H1 (cell line): ENCODE measurements at regions not wholly inside any gene's neighbourhood (a gene's known extent, or its start where the extent isn't known, plus 50 kb on each side); places are given as distances from the start of the nearest gene placed in this dataset.

ENCODE experiments used
- CTCF ChIA-PET: fragments of 300-600 bp; sonication (Branson Sonifier 250); formaldehyde crosslinking; loops from one replicate; lab custom pipeline; 2021; ENCODE audit not compliant: partially characterized antibody; lab: Charles Lee
- POLR2A ChIA-PET: fragments of 300-600 bp; sonication (Branson Sonifier 250); formaldehyde crosslinking; loops from one replicate; lab custom pipeline; 2021; ENCODE audit warnings: inconsistent platforms; ENCODE audit not compliant: partially characterized antibody; lab: Charles Lee
- DNase-seq, 2 experiments: peaks; one replicate each; pipeline versions ENCODE4 v3.0.0 to v3.0.0-alpha.2; 2010 to 2022; ENCODE audit warnings: low spot score in 2 of 2, low read depth in 1 of 2, mixed read lengths in 1 of 2
- FAIRE-seq: peaks from 2 replicates; lab custom pipeline; 2011; peaks lifted over from hg19 to GRCh38; lab: Jason Lieb, UNC
- H2AFZ ChIP-seq: 2 replicates; pipeline ENCODE4 v1.8.1; 2012; ENCODE audit warnings: low read length, inconsistent platforms
- H2AK5ac ChIP-seq: 2 replicates; pipeline ENCODE4 v1.6.1; 2013; ENCODE audit warnings: low read depth, low read length
- H2BK120ac ChIP-seq: replicated peaks from 2 replicates; pipeline ENCODE3; 2013; ENCODE audit warnings: low read depth, low read length, inconsistent platforms
- H2BK12ac ChIP-seq: 2 replicates; pipeline ENCODE4 v1.6.1; 2013; ENCODE audit warnings: low read depth, low read length
- H2BK15ac ChIP-seq: 2 replicates; pipeline ENCODE4 v1.6.1; 2013; ENCODE audit warnings: low read length
- H2BK20ac ChIP-seq: 2 replicates; pipeline ENCODE4 v1.6.1; 2013; ENCODE audit warnings: low read length
- H2BK5ac ChIP-seq: 2 replicates; pipeline ENCODE4 v1.6.1; 2013; ENCODE audit warnings: low read depth, low read length
- H3K14ac ChIP-seq: 2 replicates; pipeline ENCODE4 v1.6.1; 2013; ENCODE audit warnings: inconsistent platforms; ENCODE audit not compliant: insufficient read length
- H3K18ac ChIP-seq: 2 replicates; pipeline ENCODE4 v1.6.1; 2013; ENCODE audit warnings: low read length; ENCODE audit errors: extremely low read depth
- H3K23ac ChIP-seq: 2 replicates; pipeline ENCODE4 v1.6.1; 2013; ENCODE audit warnings: inconsistent platforms; ENCODE audit not compliant: insufficient read length
- H3K23me2 ChIP-seq: 2 replicates; pipeline ENCODE4 v1.6.1; 2013; ENCODE audit warnings: low read depth, low read length
- H3K27ac ChIP-seq: 2 replicates; pipeline ENCODE4 v1.6.1; 2011; ENCODE audit warnings: low read depth, low read length, inconsistent platforms
- H3K27me3 ChIP-seq, 4 experiments: replicated peaks in 1 of 4; 1 replicate in 1 of 4; 2 replicates in 3 of 4; pipeline versions ENCODE4 v1.6.1 to v1.8.1; 2011 to 2013; ENCODE audit warnings: low read length in 3 of 4, mild to moderate bottlenecking in 3 of 4, inconsistent platforms in 2 of 4, mixed read lengths in 2 of 4, moderate library complexity in 1 of 4; ENCODE audit not compliant: control insufficient read depth in 3 of 4, insufficient read depth in 3 of 4; ENCODE audit errors: extremely low read depth in 1 of 4
- H3K36me3 ChIP-seq, 4 experiments: 2 replicates each; pipeline versions ENCODE4 v1.6.1 to v1.8.1; 2011 to 2013; ENCODE audit warnings: mild to moderate bottlenecking in 4 of 4, low read length in 3 of 4, moderate library complexity in 2 of 4, control low read depth in 1 of 4, inconsistent platforms in 1 of 4; ENCODE audit not compliant: insufficient read depth in 4 of 4, control insufficient read depth in 2 of 4
- H3K4ac ChIP-seq: replicated peaks from 2 replicates; pipeline ENCODE3; 2013; ENCODE audit warnings: low read length, low read depth, mixed read lengths, inconsistent platforms; ENCODE audit not compliant: insufficient read length
- H3K4me1 ChIP-seq, 4 experiments: replicated peaks in 1 of 4; 1 replicate in 1 of 4; 2 replicates in 3 of 4; pipeline versions ENCODE4 v1.6.1 to v1.8.1; 2011 to 2013; ENCODE audit warnings: low read length in 3 of 4, inconsistent platforms in 2 of 4, mixed read lengths in 1 of 4; ENCODE audit not compliant: insufficient read depth in 4 of 4, control insufficient read depth in 3 of 4
- H3K4me2 ChIP-seq, 2 experiments: 2 replicates each; pipeline versions ENCODE4 v1.6.1 to v1.8.1; 2011 to 2013; ENCODE audit warnings: low read depth in 2 of 2, low read length in 2 of 2, control low read depth in 1 of 2, inconsistent platforms in 1 of 2, mild to moderate bottlenecking in 1 of 2; ENCODE audit not compliant: insufficient read depth in 1 of 2
- H3K4me3 ChIP-seq, 4 experiments: fragments of 200-600, 300-600 bp in 1 of 4; sonication (generic), shearing (Covaris generic), sonication (Bioruptor Twin) in 1 of 4; 2 replicates each; pipeline versions ENCODE4 v1.5.1 to v1.8.1; 2011 to 2016; ENCODE audit warnings: low read length in 4 of 4, low read depth in 3 of 4, control low read depth in 2 of 4, inconsistent platforms in 2 of 4, mild to moderate bottlenecking in 2 of 4, mixed read lengths in 1 of 4, moderate library complexity in 1 of 4; ENCODE audit not compliant: insufficient read depth in 2 of 4; ENCODE audit errors: extremely low read depth in 1 of 4
- H3K56ac ChIP-seq: replicated peaks from 2 replicates; pipeline ENCODE3; 2013; ENCODE audit warnings: low read depth, mild to moderate bottlenecking, mixed read lengths, low read length, inconsistent platforms; ENCODE audit not compliant: insufficient read length
- H3K79me1 ChIP-seq: 2 replicates; pipeline ENCODE4 v1.6.1; 2013; ENCODE audit warnings: low read depth, low read length, control low read depth
- H3K79me2 ChIP-seq, 2 experiments: 2 replicates each; pipeline versions ENCODE4 v1.6.1 to v1.8.1; 2012 to 2013; ENCODE audit warnings: low read length in 2 of 2, mild to moderate bottlenecking in 2 of 2, inconsistent platforms in 1 of 2; ENCODE audit not compliant: insufficient read depth in 2 of 2, control insufficient read depth in 1 of 2
- H3K9ac ChIP-seq, 4 experiments: replicated peaks in 1 of 4; 1 replicate in 1 of 4; 2 replicates in 3 of 4; pipeline versions ENCODE4 v1.6.1 to v1.8.1; 2011 to 2013; ENCODE audit warnings: low read depth in 3 of 4, low read length in 3 of 4, control low read depth in 2 of 4, mild to moderate bottlenecking in 2 of 4, moderate library complexity in 2 of 4, inconsistent platforms in 1 of 4; ENCODE audit errors: extremely low read depth in 1 of 4
- H3K9me3 ChIP-seq, 2 experiments: 2 replicates each; pipeline versions ENCODE4 v1.6.1 to v1.8.1; 2012 to 2013; ENCODE audit warnings: mild to moderate bottlenecking in 2 of 2, moderate library complexity in 2 of 2, control low read depth in 1 of 2, inconsistent platforms in 1 of 2, low read depth in 1 of 2, low read length in 1 of 2, mixed read lengths in 1 of 2; ENCODE audit not compliant: insufficient read depth in 2 of 2
- H4K20me1 ChIP-seq, 2 experiments: replicated peaks in 1 of 2; 2 replicates each; pipeline versions ENCODE3 to v1.8.1; 2011 to 2013; ENCODE audit warnings: inconsistent platforms in 2 of 2, low read length in 2 of 2, mild to moderate bottlenecking in 1 of 2; ENCODE audit not compliant: insufficient read depth in 2 of 2, control insufficient read depth in 1 of 2
- H4K5ac ChIP-seq: 2 replicates; pipeline ENCODE4 v1.6.1; 2013; ENCODE audit warnings: low read length, low read depth, mixed read lengths, inconsistent platforms; ENCODE audit not compliant: insufficient read length
- H4K8ac ChIP-seq: 2 replicates; pipeline ENCODE4 v1.8.0; 2013; ENCODE audit warnings: mild to moderate bottlenecking, moderate library complexity, low read length, inconsistent platforms; ENCODE audit not compliant: insufficient read depth; ENCODE audit errors: extremely low read depth
- H4K91ac ChIP-seq: replicated peaks from 2 replicates; pipeline ENCODE3; 2013; ENCODE audit warnings: low read length, mixed read lengths, inconsistent platforms; ENCODE audit not compliant: insufficient read length
- CEBPB ChIP-seq: IDR thresholded peaks from 2 replicates; pipeline ENCODE4 v1.6.1; 2012; ENCODE audit warnings: low read depth, low read length
- EGR1 ChIP-seq: IDR thresholded peaks from 2 replicates; pipeline ENCODE4 v1.6.1; 2011; ENCODE audit warnings: low read depth, low read length, borderline replicate concordance
- HDAC6 ChIP-seq: IDR thresholded peaks from one replicate; pipeline ENCODE4 v1.7.1; 2012; ENCODE audit warnings: low read depth, mild to moderate bottlenecking, inconsistent platforms, low read length, moderate library complexity
- POU5F1 ChIP-seq: IDR thresholded peaks from 2 replicates; pipeline ENCODE4 v1.6.1; 2011; ENCODE audit warnings: low read depth, mild to moderate bottlenecking, low read length, moderate library complexity
- RNF2 ChIP-seq: fragments of 200-900, 300-1000 bp; sonication (generic); IDR thresholded peaks from 2 replicates; pipeline ENCODE4 v1.7.1; 2016; ENCODE audit warnings: borderline replicate concordance, low read depth, mild to moderate bottlenecking, antibody characterized with exemption, low read length; ENCODE audit not compliant: poor library complexity, severe bottlenecking; ENCODE audit errors: missing control alignments
- SUZ12 ChIP-seq: fragments of 200-600 bp; sonication (generic); IDR thresholded peaks from 2 replicates; pipeline ENCODE4 v1.6.1; 2012; ENCODE audit warnings: mild to moderate bottlenecking, inconsistent platforms, low read length, moderate library complexity, mixed read lengths
- ZNF274 ChIP-seq: IDR thresholded peaks from 2 replicates; pipeline ENCODE4 v1.7.0; 2012; ENCODE audit warnings: low read length, borderline replicate concordance; ENCODE audit errors: extremely low read depth
- WGBS, 2 experiments: shearing (Covaris generic) in 1 of 2; methylation state at CpG; one replicate each; pipeline versions ENCODE4 v1.1.6 to v1.1.7; 2013 to 2015; ENCODE audit warnings: low lambda C conversion rate in 2 of 2, mixed read lengths in 2 of 2, inconsistent platforms in 1 of 2, low coverage in 1 of 2, missing lambda C conversion rate in 1 of 2; ENCODE audit not compliant: insufficient replicate concordance in 2 of 2, insufficient coverage in 1 of 2, insufficient read length in 1 of 2; ENCODE audit errors: extremely low coverage in 1 of 2, missing lambda C conversion rate in 1 of 2; 5-methylcytosine and 5-hydroxymethylcytosine counted together
- TF ChIP-seq, protein P1 (sequence below): IDR thresholded peaks from 2 replicates; pipeline ENCODE4 v1.6.1; 2012; ENCODE audit warnings: low read length, inconsistent platforms

DNA sequence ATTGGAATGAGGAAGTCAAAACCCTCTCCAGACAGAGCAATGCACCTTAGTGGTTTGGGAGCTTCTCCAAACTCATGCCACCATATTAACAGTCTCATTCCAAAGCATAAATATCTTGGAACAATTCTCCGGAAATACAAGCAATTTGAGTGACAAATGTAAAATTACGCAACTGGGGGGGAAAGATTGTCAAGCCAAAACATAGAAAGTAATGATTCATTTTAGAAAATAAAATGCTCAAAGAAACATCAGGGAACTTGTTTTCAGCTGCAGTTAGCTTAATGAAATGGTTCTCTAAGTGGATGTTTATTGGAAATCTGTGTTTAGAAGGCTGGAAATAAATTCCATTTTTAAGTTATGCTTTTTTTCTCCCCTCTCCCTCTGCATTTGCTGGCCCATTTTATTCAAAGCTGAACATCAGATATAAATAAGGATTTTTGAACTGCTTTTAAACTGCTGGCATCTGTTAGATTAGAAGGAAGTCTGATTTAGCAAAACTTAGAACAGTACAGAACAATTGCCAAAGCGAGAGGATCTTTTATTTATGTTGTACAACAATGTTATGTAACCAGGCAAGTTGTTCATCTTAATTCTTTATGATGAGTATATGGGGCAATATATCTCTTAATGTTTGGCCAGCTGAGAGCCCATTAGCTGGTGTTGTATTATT, 551.9 kb downstream of the PRELID2 start:
- H3K4me2 ChIP-seq, result no peak overlapping the region
- no peak overlapping the region for H3K9ac ChIP-seq
- H3K79me1 ChIP-seq, result no peaks in the 10 kb centered on the region
- no peaks in the 10 kb centered on the region for H3K4me1 ChIP-seq
- no peak overlapping the region for H3K4me3 ChIP-seq
- H2BK120ac ChIP-seq, result no peak overlapping the region
- H3K4ac ChIP-seq, result no peak overlapping the region
- no peaks in the 10 kb centered on the region for H4K20me1 ChIP-seq
- H3K23me2 ChIP-seq, result no peaks in the 10 kb centered on the region
- H2AFZ ChIP-seq, result no peak overlapping the region
- H3K56ac ChIP-seq, result no peak overlapping the region
- ChIA-PET CTCF (interaction anchor here (1.1 kb wide), 1 partner anchor 64 kb away, joined by 3 read pairs; no protein-coding TSS in a partner anchor), POLR2A (no interaction called here)
- no peak overlapping the region for H4K91ac ChIP-seq
- no peak overlapping the region for H3K14ac ChIP-seq
- no peaks in the 10 kb centered on the region for H3K79me2 ChIP-seq
- no peak overlapping the region for H2BK20ac ChIP-seq
- no peak for DNase-seq
- no peak overlapping the region for H4K5ac ChIP-seq
- FAIRE-seq, result no peak
- H2AK5ac ChIP-seq, result no peak overlapping the region
- H3K9me3 ChIP-seq, result no peaks in the 10 kb centered on the region
- H2BK12ac ChIP-seq, result no peak overlapping the region
- no peak overlapping the region for H2BK15ac ChIP-seq
- H3K36me3 ChIP-seq, result no peaks in the 10 kb centered on the region
- no peak overlapping the region for H3K27ac ChIP-seq
- WGBS, 2 experiments, result 65% methylated on average over 3 of the region's 3 CpGs; no CpG with 5 or more reads in 1 of the 2 experiments
- H4K8ac ChIP-seq, result no peak overlapping the region
- H3K18ac ChIP-seq, result no peak overlapping the region
- no peak for TF ChIP-seq RNF2
- TF ChIP-seq EGR1, result no peak
- TF ChIP-seq POU5F1, result no peak
- no peak for TF ChIP-seq HDAC6
- TF ChIP-seq ZNF274, result no peak
- TF ChIP-seq, protein P1, sequence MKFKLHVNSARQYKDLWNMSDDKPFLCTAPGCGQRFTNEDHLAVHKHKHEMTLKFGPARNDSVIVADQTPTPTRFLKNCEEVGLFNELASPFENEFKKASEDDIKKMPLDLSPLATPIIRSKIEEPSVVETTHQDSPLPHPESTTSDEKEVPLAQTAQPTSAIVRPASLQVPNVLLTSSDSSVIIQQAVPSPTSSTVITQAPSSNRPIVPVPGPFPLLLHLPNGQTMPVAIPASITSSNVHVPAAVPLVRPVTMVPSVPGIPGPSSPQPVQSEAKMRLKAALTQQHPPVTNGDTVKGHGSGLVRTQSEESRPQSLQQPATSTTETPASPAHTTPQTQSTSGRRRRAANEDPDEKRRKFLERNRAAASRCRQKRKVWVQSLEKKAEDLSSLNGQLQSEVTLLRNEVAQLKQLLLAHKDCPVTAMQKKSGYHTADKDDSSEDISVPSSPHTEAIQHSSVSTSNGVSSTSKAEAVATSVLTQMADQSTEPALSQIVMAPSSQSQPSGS, result no peak
- TF ChIP-seq SUZ12, result no peak
- TF ChIP-seq CEBPB, result 0 out of 2 replicates have a peak, but pooled peaks have one; percentile 34
- H3K27me3 ChIP-seq, result no peaks in the 10 kb centered on the region
- H3K23ac ChIP-seq, result no peak overlapping the region
- H2BK5ac ChIP-seq, result no peak overlapping the region
